Fibroblast of peridontal ligament (primary cell): ENCODE measurements at regions not wholly inside any gene's neighbourhood (a gene's known extent, or its start where the extent isn't known, plus 50 kb on each side); places are given as distances from the start of the nearest gene placed in this dataset.
A peak's percentile ranks its signal among the peaks of the same experiment; 100 is the strongest.

Source experiments
- DNase-seq: peaks from one replicate; pipeline ENCODE4 v3.0.0-alpha.2; 2010; ENCODE audit errors: extremely low read depth

- peak; percentile 14 for DNase-seq
These were observed 397.4 kb downstream of the SOX9 start for GRCh38 chr17:72518159-72518732.

GRCh38 chr17:72518753-72519597 lies 398.2 kb downstream of the SOX9 start:
- no peak for DNase-seq

DNA sequence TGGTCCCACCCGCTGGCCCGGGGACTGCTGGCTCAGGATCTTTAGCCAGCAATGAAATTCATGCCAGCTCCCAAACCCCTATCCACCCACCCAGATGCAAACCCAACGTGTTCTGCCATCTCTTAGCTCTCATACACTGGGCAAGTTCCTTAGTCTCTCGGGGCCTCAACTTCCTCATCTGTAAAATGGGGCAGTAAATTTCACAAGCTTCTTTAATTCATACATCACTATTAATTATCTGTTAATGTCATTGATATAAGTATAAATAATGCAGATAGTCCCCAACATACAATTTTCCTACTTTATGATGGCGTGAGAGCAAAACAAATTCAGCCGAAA lies 398.7 kb downstream of the SOX9 start:
- no peak for DNase-seq

DNA sequence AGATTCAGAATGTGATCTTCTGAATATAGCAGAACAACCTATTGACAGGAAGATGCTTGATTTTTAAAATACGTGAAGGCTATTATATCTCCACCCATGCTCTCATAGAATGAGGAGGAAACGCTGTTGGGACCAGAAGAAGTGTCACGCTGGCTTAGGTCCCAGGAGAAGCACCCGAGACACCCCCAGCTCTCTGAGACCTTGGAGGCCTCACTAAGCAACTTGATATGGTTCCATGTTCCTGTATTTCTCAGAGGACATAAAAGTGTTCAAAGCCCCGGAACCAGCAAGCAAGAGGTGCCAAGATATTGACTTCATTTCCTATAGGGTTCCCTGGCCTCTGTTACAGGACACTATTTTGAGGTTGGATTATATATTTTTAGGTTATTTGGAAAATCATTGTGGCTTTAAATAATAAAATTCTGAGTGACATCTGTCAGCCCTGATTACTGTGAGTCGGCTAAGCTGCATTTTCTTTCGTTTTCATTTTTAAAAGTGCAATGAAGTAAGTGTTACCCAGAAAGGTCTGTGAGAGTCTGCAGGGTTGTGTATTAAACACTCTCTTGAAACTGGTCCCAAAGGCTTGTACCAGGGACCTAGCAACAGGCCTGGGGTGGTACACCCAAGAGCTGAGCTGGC lies 400.0 kb downstream of the SOX9 start:
- no peak for DNase-seq

DNA sequence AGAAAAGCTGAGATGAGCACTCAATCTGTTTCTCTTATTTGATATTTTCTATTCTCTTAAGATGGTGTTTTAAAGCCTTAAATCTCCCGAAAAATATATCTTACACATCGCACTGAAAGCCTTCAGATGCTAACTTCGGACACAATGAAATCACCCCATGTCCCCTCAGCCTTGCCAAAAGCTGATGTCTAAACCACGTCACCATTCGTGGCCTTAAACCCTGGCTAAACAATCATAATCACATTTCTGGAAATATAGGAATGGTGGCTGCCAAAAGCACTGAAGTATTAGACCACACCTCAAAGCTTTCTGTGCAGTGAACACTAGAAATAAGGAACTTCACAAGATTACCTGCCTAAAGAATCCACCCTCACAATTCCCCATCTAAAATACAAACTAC lies 402.7 kb downstream of the SOX9 start:
- no peak for DNase-seq

- no peak for DNase-seq
These were observed 404.6 kb downstream of the SOX9 start for GRCh38 chr17:72525225-72526015.

DNA sequence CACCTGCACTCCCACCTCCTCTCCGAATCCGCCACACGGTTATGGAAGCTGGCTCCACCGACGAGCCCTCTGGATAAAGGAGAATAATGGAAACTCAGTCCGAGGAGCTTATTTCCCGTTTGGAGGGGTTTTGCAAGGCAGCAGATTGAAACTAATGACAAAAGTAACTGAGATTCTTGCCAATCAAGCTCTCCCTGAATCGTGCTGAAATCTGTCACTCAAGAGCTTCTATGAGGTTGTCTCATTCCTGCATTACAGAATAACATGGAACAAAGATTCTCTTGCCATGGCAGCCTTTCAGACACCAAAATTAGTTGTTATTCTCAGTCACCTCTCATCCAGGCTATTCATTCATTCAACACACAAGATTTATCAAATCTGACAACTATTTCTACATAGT lies 405.9 kb downstream of the SOX9 start:
- no peak for DNase-seq

- no peak for DNase-seq
These were observed 407.0 kb downstream of the SOX9 start for GRCh38 chr17:72527789-72528188.

DNA sequence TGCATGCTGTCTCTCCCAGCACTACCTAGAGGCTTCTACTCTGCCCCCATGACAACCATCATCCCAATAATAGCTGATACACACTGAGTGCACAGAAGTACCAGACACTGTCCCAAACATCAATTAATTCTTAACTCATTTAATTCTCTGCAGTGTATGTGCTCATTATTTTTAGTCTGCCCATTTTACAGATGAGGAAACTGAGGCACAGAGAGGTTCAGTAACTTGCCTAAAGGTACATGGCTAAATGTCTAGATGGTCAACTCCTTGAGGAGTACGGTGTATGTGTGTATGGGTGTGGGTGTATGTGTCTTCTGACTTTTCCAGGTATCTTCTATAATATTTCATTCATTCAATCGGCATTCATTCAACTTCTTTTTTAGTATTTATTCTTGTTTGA lies 407.9 kb downstream of the SOX9 start:
- DNase-seq: no peak

DNA sequence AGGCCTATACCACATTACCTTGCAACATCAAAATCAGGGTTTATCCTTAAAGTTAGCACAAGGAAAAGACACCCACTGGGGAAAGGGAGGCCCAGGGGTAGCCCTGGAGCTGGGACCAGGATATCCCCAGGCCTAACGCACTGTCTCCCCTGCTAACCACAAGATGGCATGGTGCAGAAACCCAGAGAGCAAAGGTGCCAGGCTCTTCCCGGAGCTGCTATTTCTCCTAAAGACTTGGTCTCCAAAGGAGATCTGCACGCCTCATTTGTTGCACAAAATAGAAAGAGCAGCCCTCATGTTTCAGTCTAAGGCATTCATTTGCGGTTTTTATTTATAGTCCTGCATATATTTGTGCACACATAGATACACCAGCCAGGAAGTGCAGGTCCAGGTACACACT lies 408.6 kb downstream of the SOX9 start:
- DNase-seq: no peak

DNA sequence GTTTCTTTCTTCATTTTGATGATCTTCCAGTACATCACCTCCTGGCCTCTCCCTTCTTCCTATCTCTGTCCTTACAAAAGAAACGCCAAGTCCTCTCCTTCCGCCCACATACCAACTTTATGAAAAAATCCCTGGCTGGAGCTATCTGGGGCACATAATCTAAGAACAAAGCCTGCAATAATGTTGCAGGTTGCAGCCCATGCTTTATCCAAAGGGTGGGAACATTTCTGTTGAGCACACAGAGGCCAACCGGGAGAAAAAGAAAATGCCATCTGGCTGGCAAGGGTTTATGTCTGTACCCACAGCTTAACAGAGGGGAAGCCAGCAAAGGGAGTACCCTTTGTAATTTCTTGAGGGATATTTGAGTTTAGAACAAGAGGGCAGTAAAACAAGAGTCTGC lies 409.6 kb downstream of the SOX9 start:
- no peak for DNase-seq

GRCh38 chr17:72531729-72532128 lies 410.9 kb downstream of the SOX9 start:
- no peak for DNase-seq

DNA sequence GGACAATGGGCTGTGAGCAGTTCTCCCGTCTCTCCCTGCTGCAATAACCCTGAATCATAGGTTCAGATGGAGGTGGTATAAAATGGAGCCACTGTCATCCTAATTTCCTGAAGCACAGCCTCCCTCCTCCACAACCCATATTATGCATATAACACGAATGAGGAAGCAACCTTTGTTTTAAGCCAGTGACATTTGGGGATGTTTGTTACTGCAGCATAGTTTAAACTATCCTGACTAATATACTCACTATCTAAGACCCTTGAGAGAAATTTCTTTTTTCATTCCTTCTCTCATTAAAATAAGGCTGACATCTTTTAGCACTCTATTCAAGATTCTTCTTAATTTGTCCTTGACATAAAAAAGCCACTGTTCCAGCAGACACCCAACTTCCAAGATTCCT lies 413.4 kb downstream of the SOX9 start:
- DNase-seq: no peak

GRCh38 chr17:72534776-72535175 lies 414.0 kb downstream of the SOX9 start:
- no peak for DNase-seq

GRCh38 chr17:72535346-72535745 lies 414.5 kb downstream of the SOX9 start:
- DNase-seq: no peak

DNA sequence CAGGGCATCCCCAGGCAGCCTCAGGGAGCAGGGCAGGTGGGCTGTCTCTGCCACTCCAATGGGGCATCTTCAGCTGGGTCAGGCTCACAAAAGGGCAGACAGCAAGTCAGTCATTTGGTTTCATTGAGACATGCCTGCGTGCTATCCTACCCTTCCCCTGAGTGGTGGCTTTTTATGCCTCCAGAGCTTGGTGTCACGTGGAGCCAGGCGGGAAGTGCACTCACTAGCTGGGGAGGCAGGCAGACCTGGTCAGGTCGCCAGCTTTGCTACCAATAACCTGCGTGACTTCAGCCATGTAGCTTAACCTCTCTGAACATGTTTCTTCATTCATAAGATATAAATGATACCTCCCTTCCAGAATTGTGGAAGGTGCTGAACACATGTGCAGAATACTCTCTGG lies 415.0 kb downstream of the SOX9 start:
- DNase-seq: no peak

DNA sequence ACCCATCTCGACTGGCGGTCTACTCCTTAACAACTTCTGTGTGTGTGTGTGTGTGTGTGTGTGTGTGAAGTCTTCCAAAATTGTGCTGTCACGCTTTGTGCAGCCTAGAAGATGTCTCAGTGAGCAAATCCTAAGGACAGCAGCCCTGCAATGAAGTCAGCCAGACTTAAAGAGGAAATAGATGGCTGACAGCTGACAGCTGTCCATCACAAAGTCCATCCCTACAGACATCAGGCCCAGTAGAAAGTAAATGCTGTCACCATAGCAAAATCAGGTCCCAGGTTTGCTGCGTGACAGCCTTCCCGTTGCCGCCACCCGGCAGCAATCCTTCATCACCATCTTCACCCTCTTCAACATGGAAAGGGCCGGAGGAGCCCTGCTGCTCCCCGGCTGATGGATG lies 416.0 kb downstream of the SOX9 start:
- no peak for DNase-seq

DNA sequence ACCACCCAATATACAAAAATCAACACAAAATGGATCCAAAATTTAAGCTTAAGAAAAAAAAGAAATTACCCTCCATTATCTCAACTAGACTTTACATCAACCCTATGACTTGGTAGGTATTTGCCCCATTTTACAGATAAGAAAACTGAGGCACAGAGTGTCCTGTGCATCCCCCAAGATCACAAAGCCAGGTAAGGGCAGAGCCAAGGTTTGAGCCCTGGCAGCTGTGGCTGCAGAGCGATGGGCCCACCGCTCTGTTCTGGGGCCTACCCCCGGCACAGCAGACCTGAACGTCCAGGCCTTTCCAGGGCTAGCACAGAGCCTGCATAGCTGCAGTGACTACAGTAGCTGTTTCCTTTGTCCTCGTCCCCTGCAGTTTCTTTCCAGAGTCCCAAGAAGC lies 417.6 kb downstream of the SOX9 start:
- no peak for DNase-seq

DNA sequence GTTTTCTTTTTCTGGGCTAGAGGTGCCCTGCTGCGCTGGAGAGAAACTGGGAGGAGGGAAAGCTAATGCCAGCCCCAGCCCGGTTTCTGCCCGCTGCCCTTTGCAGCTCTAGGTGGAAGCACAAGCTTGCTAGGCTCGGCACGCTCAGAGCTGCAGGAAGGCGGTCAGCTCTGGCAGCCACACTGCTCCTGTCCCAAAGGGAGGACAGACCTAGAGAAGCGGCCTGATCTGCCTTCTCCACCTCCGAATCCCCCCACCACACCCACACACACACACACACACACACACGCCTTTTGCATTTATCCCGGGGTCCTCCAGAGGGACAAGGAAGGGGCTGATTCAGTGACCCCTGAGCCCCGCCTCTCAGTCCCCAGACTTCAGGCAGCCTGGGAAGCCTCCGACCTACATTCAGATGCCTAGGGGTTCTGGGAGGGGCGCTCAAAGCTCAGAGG lies 418.1 kb downstream of the SOX9 start:
- DNase-seq: no peak

DNA sequence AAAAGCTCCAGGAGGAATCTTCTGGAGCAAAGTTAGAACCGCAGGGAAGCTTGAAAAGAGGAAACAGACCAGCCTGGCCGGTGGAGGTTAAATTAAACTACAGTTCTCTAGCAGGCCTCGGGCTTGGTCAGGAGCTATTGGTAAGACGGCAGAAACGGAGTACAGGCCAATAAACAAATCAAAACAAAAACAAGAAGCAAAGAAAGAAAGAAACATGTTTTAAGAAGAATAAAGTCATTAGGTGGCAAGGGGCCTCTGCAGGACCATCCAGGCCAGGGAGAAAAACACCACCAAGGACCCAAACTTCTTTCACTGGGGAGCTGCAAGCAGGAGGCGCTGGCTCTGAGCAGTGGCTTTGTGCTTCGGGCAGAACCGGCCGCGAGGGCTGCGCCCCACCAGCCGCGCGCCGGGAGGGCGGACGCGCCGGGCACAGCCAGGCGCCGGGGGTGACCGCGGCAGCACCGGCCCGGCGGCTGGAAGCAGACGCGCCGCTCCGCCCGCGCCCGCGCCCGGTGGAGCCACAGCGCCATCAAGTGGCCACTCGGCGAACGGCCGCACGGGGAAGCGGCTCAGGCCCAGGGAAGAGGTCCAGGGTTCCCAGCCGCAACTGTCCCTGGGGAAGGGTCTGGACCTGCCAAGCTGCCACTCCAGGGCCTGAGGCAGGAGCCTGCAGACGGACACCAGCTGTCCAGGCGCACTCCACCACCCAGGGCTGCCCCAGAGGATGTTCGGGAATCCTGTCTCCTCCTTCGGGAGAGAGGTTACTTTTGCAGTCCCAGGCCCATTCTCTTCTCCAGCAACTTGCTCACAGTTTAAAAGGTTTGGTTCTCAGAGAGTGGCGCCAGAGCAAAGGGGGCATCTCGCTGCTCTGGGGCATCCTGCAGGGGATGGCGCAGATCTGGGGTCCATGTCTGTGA lies 419.4 kb downstream of the SOX9 start:
- peak; percentile 59 for DNase-seq

DNA sequence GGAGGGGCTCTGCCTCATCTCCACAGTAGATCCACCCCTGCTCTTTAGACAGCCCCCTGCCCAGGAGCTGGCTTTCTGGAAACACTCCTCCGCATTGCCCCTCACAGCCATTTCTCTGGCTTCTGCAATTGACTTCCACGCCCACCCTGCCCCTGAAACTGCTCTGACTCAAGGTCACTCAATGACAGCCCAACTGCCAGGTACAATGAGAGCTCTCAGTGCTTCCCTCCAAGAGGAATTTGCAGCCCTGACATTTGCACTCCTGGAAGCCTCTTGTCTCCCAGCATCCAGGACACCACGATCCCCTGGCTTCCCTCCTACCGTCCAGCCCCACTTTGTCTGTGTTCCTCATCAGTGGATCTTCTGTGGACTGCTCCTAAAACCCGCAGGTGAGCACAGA lies 421.5 kb downstream of the SOX9 start:
- no peak for DNase-seq
